Transverse colon (tissue), 4 donors: ENCODE measurements at regions not wholly inside any gene's neighbourhood (a gene's known extent, or its start where the extent isn't known, plus 50 kb on each side); places are given as distances from the start of the nearest gene placed in this dataset.

Source experiments
- DNase-seq: peaks from one replicate; pipeline ENCODE4 v3.0.0-alpha.2; 2019
- H3K27ac ChIP-seq, 4 donors: fragments of 200-600 bp; sonication (generic); 2 replicates each; pipeline ENCODE4 v1.5.1; 2016 to 2018; ENCODE audit warnings: inconsistent platforms in 4 of 4
- H3K27me3 ChIP-seq: fragments of 200-600 bp; sonication (generic); 2 replicates; pipeline ENCODE4 v1.5.1; 2017; ENCODE audit warnings: inconsistent platforms
- H3K36me3 ChIP-seq, 4 donors: fragments of 200-600 bp; sonication (generic); 2 replicates each; pipeline ENCODE4 v1.5.1; 2017 to 2019; ENCODE audit warnings: inconsistent platforms in 4 of 4
- H3K4me1 ChIP-seq, 4 donors: fragments of 200-600 bp; sonication (generic); 2 replicates each; pipeline ENCODE4 v1.5.1; 2017 to 2020; ENCODE audit warnings: inconsistent platforms in 4 of 4
- H3K4me3 ChIP-seq, 4 donors: fragments of 200-600 bp; sonication (generic); 1 replicate in 1 of 4; 2 replicates in 3 of 4; pipeline versions ENCODE4 v1.5.1 to v1.6.1; 2017 to 2019; ENCODE audit warnings: inconsistent platforms in 4 of 4
- H3K9me3 ChIP-seq, 2 donors: fragments of 200-600 bp; sonication (generic); 2 replicates each; pipeline ENCODE4 v1.5.1; 2017 to 2019; ENCODE audit warnings: inconsistent platforms in 2 of 2
- CTCF ChIP-seq, 5 experiments: fragments of 200-600 bp in 3 of 5; fragments of 450-650 bp in 2 of 5; sonication (generic) in 3 of 5; IDR thresholded peaks; 1 replicate in 2 of 5; 2 replicates in 3 of 5; pipeline ENCODE4 v1.5.1; 2016 to 2017; ENCODE audit warnings: antibody characterized with exemption in 5 of 5, inconsistent platforms in 3 of 5, mild to moderate bottlenecking in 2 of 5, moderate library complexity in 1 of 5
- EP300 ChIP-seq: sonication (generic); formaldehyde crosslinking; IDR thresholded peaks from one replicate; pipeline ENCODE4 v1.6.1; 2017; ENCODE audit warnings: antibody characterized with exemption, low read depth
- POLR2A ChIP-seq: fragments of 450-650 bp; IDR thresholded peaks from one replicate; pipeline ENCODE4 v1.6.1; 2016; ENCODE audit warnings: antibody characterized with exemption, mild to moderate bottlenecking, moderate library complexity
- POLR2AphosphoS5 ChIP-seq, 3 donors: sonication (generic); formaldehyde crosslinking; IDR thresholded peaks; one replicate each; pipeline ENCODE4 v1.6.1; 2016; ENCODE audit warnings: antibody characterized with exemption in 3 of 3
- WGBS, 2 donors: methylation state at CpG; one replicate each; pipeline ENCODE4 v1.1.5; 2018; ENCODE audit warnings: low coverage in 1 of 2; 5-methylcytosine and 5-hydroxymethylcytosine counted together
- in situ Hi-C, 4 donors: fragments of 200-750 bp; cut with MboI; loops; one replicate each; pipeline versions ENCODE4 v1.15.0 to v1.15.1; 2017; ENCODE audit warnings: low sequenced_read_pairs in 3 of 4, low pct_ligation_motif_present in 1 of 4, low pct_unique_long_range_greater_than_20kb in 1 of 4
- intact Hi-C: fragments of 100-400 bp; cut with DNase I; formaldehyde crosslinking; loops from one replicate; pipeline ENCODE4 v1.15.1; 2023; ENCODE audit warnings: low total_unique reads

GRCh38 chr21:23016617-23017016 lies 2018.4 kb downstream of the NCAM2 start:
- in situ Hi-C loops = no loop called here
- no peaks in the 10 kb centered on the region for H3K4me1 ChIP-seq
- TF ChIP-seq POLR2AphosphoS5 (IDR thresholded peaks at IDR 0.05) (no peak), POLR2A (no peak), CTCF (IDR thresholded peaks at IDR 0.05) (no peak), EP300 (no peak)
- intact Hi-C loops = no loop called here
- H3K27ac ChIP-seq = no peak overlapping the region
- WGBS, 2 donors = 54 to 60% methylated on average over 3 to 4 of the region's 4 CpGs
- H3K4me3 ChIP-seq = no peak overlapping the region
- no peaks in the 10 kb centered on the region for H3K27me3 ChIP-seq
- no peaks in the 10 kb centered on the region for H3K9me3 ChIP-seq
- no peak for DNase-seq
- no peaks in the 10 kb centered on the region for H3K36me3 ChIP-seq

GRCh38 chr21:23017989-23018388 lies 2019.8 kb downstream of the NCAM2 start:
- DNase-seq = no peak
- Histone ChIP-seq H3K4me3 (no peak overlapping the region), H3K9me3 (no peaks in the 10 kb centered on the region), H3K27ac (no peak overlapping the region), H3K4me1 (no peaks in the 10 kb centered on the region), H3K36me3 (no peaks in the 10 kb centered on the region), H3K27me3 (no peaks in the 10 kb centered on the region)
- intact Hi-C loops (no loop called here), in situ Hi-C loops (no loop called here)
- TF ChIP-seq POLR2AphosphoS5 (IDR thresholded peaks at IDR 0.05) = no peak
- TF ChIP-seq EP300 = no peak
- no peak for TF ChIP-seq POLR2A
- no peak for TF ChIP-seq CTCF (IDR thresholded peaks at IDR 0.05)

GRCh38 chr21:23020969-23021368 lies 2022.8 kb downstream of the NCAM2 start:
- Histone ChIP-seq H3K9me3 (no peaks in the 10 kb centered on the region), H3K27ac (no peak overlapping the region), H3K4me3 (no peak overlapping the region), H3K4me1 (no peaks in the 10 kb centered on the region), H3K27me3 (no peaks in the 10 kb centered on the region), H3K36me3 (no peaks in the 10 kb centered on the region)
- TF ChIP-seq POLR2A = no peak
- no peak for TF ChIP-seq POLR2AphosphoS5 (IDR thresholded peaks at IDR 0.05)
- WGBS, 2 donors = 60 to 83% methylated on average over 1 to 10 of the region's 10 CpGs
- in situ Hi-C loops (no loop called here), intact Hi-C loops (no loop called here)
- DNase-seq = no peak

GRCh38 chr21:23021481-23021880 lies 2023.3 kb downstream of the NCAM2 start:
- no peaks in the 10 kb centered on the region for H3K36me3 ChIP-seq
- no peak for TF ChIP-seq CTCF (IDR thresholded peaks at IDR 0.05)
- TF ChIP-seq EP300 = no peak
- no peak for TF ChIP-seq POLR2A
- no peak for TF ChIP-seq POLR2AphosphoS5 (IDR thresholded peaks at IDR 0.05)
- in situ Hi-C loops (no loop called here), intact Hi-C loops (no loop called here)
- no peaks in the 10 kb centered on the region for H3K27me3 ChIP-seq
- 88 to 96% methylated on average over 3 to 37 of the region's 37 CpGs for WGBS, 2 donors
- no peaks in the 10 kb centered on the region for H3K4me1 ChIP-seq
- H3K4me3 ChIP-seq = no peak overlapping the region
- no peak overlapping the region for H3K27ac ChIP-seq
- DNase-seq = no peak
- no peaks in the 10 kb centered on the region for H3K9me3 ChIP-seq

- Histone ChIP-seq H3K27me3 (no peaks in the 10 kb centered on the region), H3K36me3 (no peaks in the 10 kb centered on the region), H3K4me3 (no peak overlapping the region), H3K4me1 (no peaks in the 10 kb centered on the region), H3K9me3 (peaks cover 0 to 3% of the 10 kb centered on the region in 2 donors), H3K27ac (no peak overlapping the region)
- 88 to 94% methylated on average over 2 of the region's 2 CpGs for WGBS, 2 donors
- in situ Hi-C loops = no loop called here
- no peak for DNase-seq
- intact Hi-C loops = no loop called here
- no peak for TF ChIP-seq POLR2AphosphoS5 (IDR thresholded peaks at IDR 0.05)
- no peak for TF ChIP-seq CTCF (IDR thresholded peaks at IDR 0.05)
- no peak for TF ChIP-seq POLR2A
- TF ChIP-seq EP300 = no peak
These were observed 2028.7 kb downstream of the NCAM2 start for GRCh38 chr21:23026878-23027277.
